ENCODE measurements at regions not wholly inside any gene's neighbourhood (a gene's known extent, or its start where the extent isn't known, plus 50 kb on each side); places are given as distances from the start of the nearest gene placed in this dataset.

GRCh38 chr6:90765491-90765890 is 178.6 kb upstream of the MAP3K7 start:
- Histone ChIP-seq H3K23me2 (ENCODE audit: insufficient read length, low read depth, low read length, poor library complexity, severe bottlenecking) (no peaks in the 10 kb centered on the region), H4K20me1 (ENCODE audit: control insufficient read depth, insufficient read depth, insufficient read length) (no peaks in the 10 kb centered on the region), H3K23ac (ENCODE audit: insufficient read length, low read depth, low read length) (no peak overlapping the region), H2BK20ac (ENCODE audit: low read depth, low read length, poor library complexity, severe bottlenecking) (no peak overlapping the region), H3T11ph (ENCODE audit: low read length) (no peak overlapping the region), H3K79me1 (ENCODE audit: insufficient read depth, low read depth, low read length, poor library complexity, severe bottlenecking) (no peaks in the 10 kb centered on the region), H3K4me1 (ENCODE audit: insufficient read depth, low read length) (no peaks in the 10 kb centered on the region), H4K8ac (replicated peaks; ENCODE audit: insufficient read length, low read depth, low read length) (no peak overlapping the region), H3K56ac (ENCODE audit: insufficient read length, low read depth, low read length) (no peak overlapping the region), H3K4ac (ENCODE audit: low read depth, low read length) (no peak overlapping the region), H3K9ac (ENCODE audit: extremely low read depth, insufficient read length, low read length) (no peak overlapping the region), H2AK5ac (ENCODE audit: insufficient read length, low read length) (no peak overlapping the region), H2AFZ (ENCODE audit: low read length) (no peak overlapping the region), H3K4me2 (ENCODE audit: insufficient read depth, insufficient read length, low read length) (no peak overlapping the region), H4K91ac (ENCODE audit: insufficient read length, low read depth, low read length) (no peak overlapping the region), H3K27me3 (ENCODE audit: insufficient read depth, low read length) (no peaks in the 10 kb centered on the region), H2BK15ac (ENCODE audit: low read depth, low read length) (no peak overlapping the region), H3K18ac (ENCODE audit: insufficient read length, low read depth, low read length) (no peak overlapping the region), H2BK120ac (ENCODE audit: low read depth, low read length, poor library complexity, severe bottlenecking) (no peak overlapping the region), H3K79me2 (ENCODE audit: insufficient read depth, low read length) (no peaks in the 10 kb centered on the region), H2BK5ac (ENCODE audit: insufficient read length, low read length) (no peak overlapping the region), H3K9me3 (ENCODE audit: control insufficient read depth, low read depth, low read length) (no peaks in the 10 kb centered on the region), H4K5ac (ENCODE audit: insufficient read length, low read depth, low read length) (no peak overlapping the region), H3K27ac (ENCODE audit: insufficient read length, low read depth, low read length) (no peak overlapping the region), H2BK12ac (ENCODE audit: insufficient read length, low read depth, low read length) (no peak overlapping the region), H3K14ac (ENCODE audit: insufficient read depth, low read length) (no peak overlapping the region)
- DNase-seq = no peak
- no peaks in the 10 kb centered on the region for H3K36me3 Mint-ChIP-seq (ENCODE audit: insufficient read depth in 1 of 3, low read depth in 3 of 3)
- no peak overlapping the region for H3K4me3 Mint-ChIP-seq
- TF ChIP-seq CTCF (conservative IDR thresholded peaks at IDR 0.05) = no peak
- no CpG with 5 or more reads among the region's 2 CpGs for WGBS (ENCODE audit: extremely low coverage, insufficient read length, low lambda C conversion rate)
- no peak overlapping the region for H3K27ac Mint-ChIP-seq
- H3K4me1 Mint-ChIP-seq = peaks cover 4% of the 10 kb centered on the region in 2 experiments
- H3K9me3 Mint-ChIP-seq = no peaks in the 10 kb centered on the region; a peak in 1 of 5 replicates
- H3K27me3 Mint-ChIP-seq (ENCODE audit: low read depth) = no peaks in the 10 kb centered on the region

Data from H9 (cell line).